Loucy (cell line): ENCODE measurements at regions not wholly inside any gene's neighbourhood (a gene's known extent, or its start where the extent isn't known, plus 50 kb on each side); places are given as distances from the start of the nearest gene placed in this dataset.

Experiments
- H2AFZ ChIP-seq: fragments of 200-600 bp; sonication (generic); 2 replicates; pipeline ENCODE4 v1.6.0; 2016; ENCODE audit warnings: antibody characterized with exemption, mild to moderate bottlenecking, low read length, moderate library complexity
- H3F3A ChIP-seq: fragments of 200-600 bp; 2 replicates; pipeline ENCODE4 v1.6.0; 2016; ENCODE audit warnings: antibody characterized with exemption, low read depth, mild to moderate bottlenecking
- H3K27me3 ChIP-seq: fragments of 200-600 bp; sonication (generic); 2 replicates; pipeline ENCODE4 v1.6.1; 2014; ENCODE audit warnings: low read length, mild to moderate bottlenecking; ENCODE audit not compliant: insufficient read depth, poor library complexity, severe bottlenecking
- H3K36me3 ChIP-seq: fragments of 200-600 bp; sonication (generic); 2 replicates; pipeline ENCODE4 v1.6.1; 2016; ENCODE audit warnings: low read length; ENCODE audit not compliant: insufficient read depth
- H3K4me1 ChIP-seq: fragments of 200-600 bp; sonication (generic); 2 replicates; pipeline ENCODE4 v1.5.1; 2014; ENCODE audit warnings: low read length, mild to moderate bottlenecking; ENCODE audit not compliant: insufficient read depth, poor library complexity, severe bottlenecking
- H3K4me2 ChIP-seq: fragments of 200-600 bp; sonication (generic); 2 replicates; pipeline ENCODE4 v1.6.0; 2014; ENCODE audit warnings: antibody characterized with exemption, low read length, low read depth, mild to moderate bottlenecking; ENCODE audit not compliant: poor library complexity, severe bottlenecking
- H3K4me3 ChIP-seq: fragments of 200-600 bp; sonication (generic); 2 replicates; pipeline ENCODE4 v1.5.1; 2014; ENCODE audit warnings: low read length, mild to moderate bottlenecking, mixed read lengths; ENCODE audit not compliant: poor library complexity, severe bottlenecking
- H3K79me2 ChIP-seq: fragments of 200-600 bp; sonication (generic); 2 replicates; pipeline ENCODE4 v1.6.1; 2014; ENCODE audit warnings: low read length; ENCODE audit not compliant: insufficient read depth
- H3K9ac ChIP-seq: fragments of 200-600 bp; sonication (generic); 2 replicates; pipeline ENCODE4 v1.6.0; 2014; ENCODE audit warnings: mild to moderate bottlenecking, low read depth, low read length, moderate library complexity; ENCODE audit not compliant: poor library complexity, severe bottlenecking
- H3K9me2 ChIP-seq: fragments of 200-600 bp; sonication (generic); replicated peaks from 2 replicates; pipeline ENCODE4 v1.6.1; 2016; ENCODE audit warnings: low read depth, low read length, mixed read lengths
- H3K9me3 ChIP-seq: fragments of 200-600 bp; sonication (generic); 2 replicates; pipeline ENCODE4 v1.6.1; 2014; ENCODE audit warnings: mild to moderate bottlenecking, antibody characterized with exemption, low read length, low read depth; ENCODE audit not compliant: insufficient read depth
- H4K20me1 ChIP-seq: fragments of 200-600 bp; sonication (generic); 2 replicates; pipeline ENCODE4 v1.6.0; 2014; ENCODE audit warnings: antibody characterized with exemption, low read length, mild to moderate bottlenecking; ENCODE audit not compliant: insufficient read depth, poor library complexity, severe bottlenecking
- EZH2phosphoT487 ChIP-seq: fragments of 200-600 bp; IDR thresholded peaks from 2 replicates; pipeline ENCODE4 v1.6.1; 2018; ENCODE audit warnings: antibody characterized with exemption, mild to moderate bottlenecking, moderate library complexity, borderline replicate concordance
- TF ChIP-seq, protein P1 (sequence below): fragments of 200-600 bp; sonication (generic); conservative IDR thresholded peaks from 2 replicates; pipeline ENCODE4 v1.5.1; 2014; ENCODE audit warnings: mild to moderate bottlenecking, antibody characterized with exemption, low read length

DNA sequence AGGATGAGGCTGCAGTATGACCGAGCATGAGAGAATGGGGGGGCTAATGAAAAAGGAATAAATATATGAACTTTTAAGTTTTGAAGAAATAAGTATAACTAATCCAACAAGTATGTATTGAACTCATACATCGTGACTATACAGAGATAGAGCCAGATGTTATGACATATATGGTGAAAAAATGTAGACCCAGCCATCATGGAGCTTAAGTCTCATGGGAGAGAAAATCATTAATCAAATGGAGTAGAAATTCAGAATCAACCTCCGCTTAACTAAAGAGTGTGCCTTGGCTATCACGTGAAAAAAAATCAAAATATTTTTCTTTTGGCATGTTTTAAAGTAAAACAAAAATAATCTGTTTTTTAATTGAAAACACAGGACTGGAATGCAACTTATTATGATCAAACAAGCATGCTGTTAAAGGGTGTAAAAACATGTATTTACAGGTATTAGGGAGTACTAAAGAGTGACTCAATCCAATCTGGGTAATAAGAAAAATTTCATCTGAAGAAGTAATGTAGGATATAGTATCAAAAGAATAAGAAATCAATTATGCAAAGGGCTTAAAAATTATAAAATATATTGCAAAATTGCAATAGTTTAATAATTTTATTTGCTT is 868.5 kb upstream of the NUDT12 start:
- H3K4me1 ChIP-seq, result no peaks in the 10 kb centered on the region
- H2AFZ ChIP-seq, result no peak overlapping the region
- H4K20me1 ChIP-seq, result no peaks in the 10 kb centered on the region
- no peaks in the 10 kb centered on the region for H3K79me2 ChIP-seq
- H3K36me3 ChIP-seq, result no peaks in the 10 kb centered on the region
- no peaks in the 10 kb centered on the region for H3F3A ChIP-seq
- no peaks in the 10 kb centered on the region for H3K9me3 ChIP-seq
- H3K4me2 ChIP-seq, result no peak overlapping the region
- no peak overlapping the region for H3K4me3 ChIP-seq
- no peak for TF ChIP-seq EZH2phosphoT487
- TF ChIP-seq, protein P1, sequence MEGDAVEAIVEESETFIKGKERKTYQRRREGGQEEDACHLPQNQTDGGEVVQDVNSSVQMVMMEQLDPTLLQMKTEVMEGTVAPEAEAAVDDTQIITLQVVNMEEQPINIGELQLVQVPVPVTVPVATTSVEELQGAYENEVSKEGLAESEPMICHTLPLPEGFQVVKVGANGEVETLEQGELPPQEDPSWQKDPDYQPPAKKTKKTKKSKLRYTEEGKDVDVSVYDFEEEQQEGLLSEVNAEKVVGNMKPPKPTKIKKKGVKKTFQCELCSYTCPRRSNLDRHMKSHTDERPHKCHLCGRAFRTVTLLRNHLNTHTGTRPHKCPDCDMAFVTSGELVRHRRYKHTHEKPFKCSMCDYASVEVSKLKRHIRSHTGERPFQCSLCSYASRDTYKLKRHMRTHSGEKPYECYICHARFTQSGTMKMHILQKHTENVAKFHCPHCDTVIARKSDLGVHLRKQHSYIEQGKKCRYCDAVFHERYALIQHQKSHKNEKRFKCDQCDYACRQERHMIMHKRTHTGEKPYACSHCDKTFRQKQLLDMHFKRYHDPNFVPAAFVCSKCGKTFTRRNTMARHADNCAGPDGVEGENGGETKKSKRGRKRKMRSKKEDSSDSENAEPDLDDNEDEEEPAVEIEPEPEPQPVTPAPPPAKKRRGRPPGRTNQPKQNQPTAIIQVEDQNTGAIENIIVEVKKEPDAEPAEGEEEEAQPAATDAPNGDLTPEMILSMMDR, result no peak
- no peaks in the 10 kb centered on the region for H3K27me3 ChIP-seq
- H3K9ac ChIP-seq, result no peak overlapping the region
- no peaks in the 10 kb centered on the region for H3K9me2 ChIP-seq

DNA sequence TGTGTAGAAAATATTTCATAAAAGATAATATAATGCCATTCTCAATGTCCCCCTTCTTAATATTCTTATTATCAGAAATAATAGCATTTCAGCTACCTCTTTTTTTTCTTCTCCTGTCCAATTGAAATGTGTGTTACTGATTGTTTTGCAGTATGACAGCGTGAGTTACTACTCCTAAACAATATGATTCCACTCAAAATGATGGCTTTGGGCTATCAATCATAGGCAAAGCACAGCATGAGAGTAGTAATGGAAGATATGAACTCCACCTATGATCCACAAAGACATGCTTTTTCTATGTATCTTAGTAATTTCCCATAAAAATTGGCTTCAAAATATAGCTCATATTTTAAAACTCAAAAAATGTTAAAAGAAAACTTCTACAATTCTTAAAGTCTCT is 867.3 kb upstream of the NUDT12 start:
- H3K79me2 ChIP-seq, result no peaks in the 10 kb centered on the region
- H4K20me1 ChIP-seq, result no peaks in the 10 kb centered on the region
- no peak overlapping the region for H3K9ac ChIP-seq
- no peaks in the 10 kb centered on the region for H3K4me1 ChIP-seq
- H2AFZ ChIP-seq, result no peak overlapping the region
- no peaks in the 10 kb centered on the region for H3K36me3 ChIP-seq
- H3K9me3 ChIP-seq, result no peaks in the 10 kb centered on the region
- H3K27me3 ChIP-seq, result no peaks in the 10 kb centered on the region
- H3F3A ChIP-seq, result no peaks in the 10 kb centered on the region
- no peak overlapping the region for H3K4me3 ChIP-seq
- H3K4me2 ChIP-seq, result no peak overlapping the region
- no peaks in the 10 kb centered on the region for H3K9me2 ChIP-seq
- TF ChIP-seq, protein P1, result no peak
- no peak for TF ChIP-seq EZH2phosphoT487

DNA sequence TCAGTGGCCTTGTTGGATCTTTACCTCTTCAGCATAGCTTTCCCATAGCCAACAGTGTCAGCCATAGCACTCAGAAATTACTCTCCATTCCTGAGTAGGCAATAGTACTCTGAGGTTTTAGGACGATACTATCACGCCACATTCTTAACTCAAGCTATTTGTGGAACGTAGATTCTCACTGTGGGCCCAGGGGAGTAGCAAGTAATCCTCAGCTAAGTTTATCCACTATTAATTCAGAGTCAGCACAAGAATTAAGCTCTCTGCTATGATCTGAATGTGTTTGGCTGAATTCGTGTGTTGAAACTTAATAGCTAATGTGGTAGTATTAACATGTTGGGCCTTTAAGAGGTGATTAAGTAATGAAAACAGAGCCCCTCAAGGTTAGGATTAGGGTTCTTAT is 858.8 kb upstream of the NUDT12 start:
- no peaks in the 10 kb centered on the region for H3K9me2 ChIP-seq
- no peaks in the 10 kb centered on the region for H3K27me3 ChIP-seq
- no peaks in the 10 kb centered on the region for H4K20me1 ChIP-seq
- TF ChIP-seq, protein P1, result no peak
- no peak for TF ChIP-seq EZH2phosphoT487
- H3K9ac ChIP-seq, result no peak overlapping the region
- H3K9me3 ChIP-seq, result no peaks in the 10 kb centered on the region
- no peak overlapping the region for H3K4me2 ChIP-seq
- no peaks in the 10 kb centered on the region for H3F3A ChIP-seq
- H3K36me3 ChIP-seq, result no peaks in the 10 kb centered on the region
- no peaks in the 10 kb centered on the region for H3K79me2 ChIP-seq
- no peak overlapping the region for H2AFZ ChIP-seq
- no peaks in the 10 kb centered on the region for H3K4me1 ChIP-seq
- H3K4me3 ChIP-seq, result no peak overlapping the region
